Left colon (tissue), 2 donors: ENCODE measurements at regions not wholly inside any gene's neighbourhood (a gene's known extent, or its start where the extent isn't known, plus 50 kb on each side); places are given as distances from the start of the nearest gene placed in this dataset.
A peak's percentile ranks its signal among the peaks of the same experiment; 100 is the strongest.

ENCODE experiments used
- ATAC-seq: fragments of 200-7000 bp; cut with Tn5 transposase; one replicate; pipeline ENCODE4 v1.9.1; 2020; ENCODE audit warnings: mild to moderate bottlenecking, moderate library complexity
- DNase-seq, 2 donors: peaks; one replicate each; pipeline ENCODE4 v3.0.0-alpha.2; 2020
- intact Hi-C, 2 donors: fragments of 100-400 bp; cut with DNase I in 1 of 2; cut with micrococcal nuclease in 1 of 2; formaldehyde crosslinking; loops; one replicate each; pipeline versions ENCODE4 v1.11.2 to v1.14.0; 2022; cut with DNase I, micrococcal nuclease
- donor health status: DM: no; HTN: no; CAD: no.
- donor health status: DM: yes; HTN: yes; CAD: no.

DNA sequence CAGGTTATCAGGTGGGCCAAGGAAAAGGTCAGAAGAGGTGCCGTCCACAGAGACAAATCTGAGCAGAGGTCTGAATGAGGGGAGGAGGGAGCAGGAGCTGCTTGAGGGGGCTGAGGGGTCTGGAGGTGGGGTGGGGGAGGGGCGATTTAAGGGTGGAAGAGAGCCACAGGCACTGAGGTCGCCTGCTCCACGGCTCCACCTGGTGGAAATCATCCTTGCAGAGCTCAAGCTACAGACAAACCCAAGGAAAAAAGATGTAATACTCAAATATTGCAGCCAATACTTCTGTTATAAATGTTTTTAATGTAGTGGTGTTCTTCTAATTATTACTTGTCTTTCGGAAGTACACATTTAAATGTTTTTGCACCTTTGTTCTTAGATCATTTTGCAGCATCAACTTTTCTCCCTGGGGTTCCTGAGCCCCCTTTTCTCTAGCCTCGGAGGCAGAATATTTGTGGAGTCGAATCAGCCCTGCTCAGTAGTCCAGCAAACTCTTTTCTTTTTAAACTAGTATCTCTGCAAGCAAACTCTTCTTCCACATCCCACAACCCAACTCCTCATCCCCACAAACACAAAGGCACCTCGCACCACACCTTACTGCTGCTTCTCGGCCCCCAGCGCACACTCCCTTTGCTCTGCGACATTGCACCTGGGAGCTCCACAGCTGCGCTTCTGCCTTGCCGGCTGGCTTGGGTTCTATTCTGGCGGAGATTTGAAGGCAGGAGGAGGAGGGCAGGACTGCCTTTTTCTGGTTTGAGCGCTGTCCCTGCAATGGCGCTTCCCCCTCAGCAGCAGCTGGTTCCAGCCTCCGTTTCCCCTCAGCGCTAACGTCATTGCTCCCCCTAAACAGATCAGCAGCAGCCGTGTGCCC, 51.0 kb upstream of the TFAP2A start:
- intact Hi-C loops: no loop called here
- peak in 1 of 2 donors; percentile 41 for DNase-seq

More for the DNA sequence above, 51.0 kb upstream of the TFAP2A start:
- no peak for ATAC-seq
